T-helper 22 cell (primary cell): ENCODE measurements at regions not wholly inside any gene's neighbourhood (a gene's known extent, or its start where the extent isn't known, plus 50 kb on each side); places are given as distances from the start of the nearest gene placed in this dataset.

Experiments used
- DNase-seq: peaks from one replicate; pipeline ENCODE4 v3.0.0-alpha.2; 2020; ENCODE audit warnings: low read depth

DNA sequence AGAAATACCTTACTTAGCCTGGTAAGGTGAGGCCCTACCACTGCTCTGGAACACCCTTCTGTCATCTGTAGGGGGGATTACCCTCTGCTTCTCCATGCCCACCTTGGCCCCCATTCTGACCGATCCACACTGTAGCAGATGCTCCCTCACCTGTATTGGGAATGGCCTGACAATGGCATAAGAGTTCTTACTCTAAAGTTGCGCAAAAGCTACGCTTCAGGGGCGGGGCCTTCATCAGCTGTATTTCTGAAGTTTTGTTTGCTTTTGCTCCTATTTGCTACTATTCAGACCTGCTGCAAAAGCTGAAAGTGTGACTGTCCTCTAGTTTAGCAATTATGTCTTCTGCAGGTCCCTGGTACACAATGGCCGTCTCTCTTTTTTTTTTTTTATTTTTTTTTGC is 252.6 kb downstream of the TLE3 start:
- no peak for DNase-seq

DNA sequence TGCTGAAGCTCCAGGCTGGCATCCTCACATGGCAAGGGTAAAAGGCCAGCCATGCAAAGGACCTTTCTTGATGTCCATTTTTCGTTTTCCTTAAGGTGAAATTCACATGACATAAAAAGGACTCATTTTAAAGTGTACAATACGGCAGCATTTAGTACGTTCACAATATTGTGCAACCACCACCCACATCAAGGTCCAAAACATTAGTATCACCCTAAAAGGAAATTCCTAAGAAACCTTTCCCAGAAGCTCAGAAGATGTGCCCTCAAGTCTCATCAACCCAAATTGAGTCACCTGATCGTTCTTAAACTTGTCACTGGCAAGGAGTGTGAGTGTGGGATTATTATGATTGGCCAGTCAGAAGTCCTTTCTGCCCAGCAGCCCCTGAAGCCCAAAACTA is 250.1 kb downstream of the TLE3 start:
- DNase-seq: no peak

DNA sequence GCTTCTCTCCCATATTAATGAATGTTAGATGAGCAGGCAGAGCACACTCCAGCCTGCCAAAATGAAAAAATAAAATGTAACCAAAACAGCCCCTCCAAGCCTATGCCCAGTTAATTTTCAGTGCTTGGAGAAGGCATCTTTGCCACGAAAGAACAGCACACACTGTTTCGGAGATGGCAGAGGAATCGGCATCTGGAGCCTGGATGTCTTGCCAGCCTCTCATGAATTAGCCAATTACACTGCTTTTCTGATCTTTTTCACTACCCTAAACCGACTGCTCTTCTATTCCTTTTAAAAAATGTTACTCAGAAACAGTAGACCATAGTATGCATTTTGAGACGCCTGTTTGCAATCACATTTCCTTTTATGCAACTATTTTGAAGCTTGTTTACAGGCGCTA is 249.6 kb downstream of the TLE3 start:
- no peak for DNase-seq

GRCh38 chr15:69848551-69849231 is 249.0 kb downstream of the TLE3 start:
- DNase-seq: no peak

DNA sequence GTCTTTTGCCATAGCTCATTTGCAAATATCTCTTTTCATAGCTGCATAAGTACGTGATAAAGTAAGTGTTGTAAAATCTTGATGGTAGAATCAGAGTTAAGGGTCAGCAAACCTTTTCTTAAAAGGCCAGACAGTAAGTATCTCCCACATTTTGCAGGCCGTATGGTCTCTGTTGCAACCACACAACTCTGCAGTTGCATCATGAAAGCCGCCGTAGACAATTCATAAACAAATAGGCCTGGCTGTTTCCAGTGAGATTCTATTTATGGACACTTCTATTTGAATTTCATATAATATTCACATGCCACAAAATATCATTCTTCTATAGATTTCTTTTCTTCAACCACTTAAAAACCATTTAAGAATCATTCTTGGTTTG is 248.5 kb downstream of the TLE3 start:
- no peak for DNase-seq

- no peak for DNase-seq
These were observed 245.2 kb downstream of the TLE3 start for GRCh38 chr15:69852482-69852881.

DNA sequence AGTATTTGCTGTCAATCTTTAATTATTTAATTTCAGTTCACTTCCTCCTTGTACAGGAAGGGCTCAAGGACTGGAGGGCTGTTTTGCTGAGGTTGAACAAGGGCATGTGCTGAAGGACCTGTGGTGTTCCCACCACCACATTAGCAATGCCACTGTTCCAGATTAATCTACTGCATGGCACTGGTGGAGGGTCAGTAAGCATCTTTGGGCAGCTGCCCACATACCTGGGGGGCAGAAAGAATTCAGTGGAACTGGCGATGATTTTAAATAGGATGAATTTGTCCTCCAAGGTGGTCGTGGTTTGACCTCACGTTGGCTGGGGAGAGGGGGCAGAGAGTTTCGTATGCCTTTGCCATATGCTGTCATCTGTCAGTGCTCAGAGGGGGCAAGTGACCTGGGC is 244.8 kb downstream of the TLE3 start:
- DNase-seq: no peak

DNA sequence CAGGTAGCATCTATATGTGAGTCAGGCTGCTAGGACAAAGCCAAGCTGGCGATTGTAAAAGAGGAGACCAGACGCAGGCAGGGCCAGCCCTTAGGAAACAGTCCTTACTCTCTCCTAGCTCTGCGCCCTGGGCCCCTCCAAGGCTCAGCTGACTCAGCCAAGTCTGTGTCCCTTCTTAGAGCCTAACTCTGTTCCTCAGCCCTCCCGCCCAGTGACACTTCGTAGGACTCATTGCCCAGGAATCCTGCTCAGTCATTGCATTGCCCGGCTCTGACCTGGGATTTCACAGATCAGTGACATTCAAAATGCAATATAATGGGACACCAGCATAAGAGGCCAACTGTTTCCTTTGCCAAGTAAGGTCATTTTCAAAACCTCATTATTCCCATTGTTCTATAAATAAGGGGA is 244.2 kb downstream of the TLE3 start:
- no peak for DNase-seq

- no peak for DNase-seq
These were observed 243.7 kb downstream of the TLE3 start for GRCh38 chr15:69854001-69854400.

GRCh38 chr15:69854521-69855181 is 243.1 kb downstream of the TLE3 start:
- no peak for DNase-seq

DNA sequence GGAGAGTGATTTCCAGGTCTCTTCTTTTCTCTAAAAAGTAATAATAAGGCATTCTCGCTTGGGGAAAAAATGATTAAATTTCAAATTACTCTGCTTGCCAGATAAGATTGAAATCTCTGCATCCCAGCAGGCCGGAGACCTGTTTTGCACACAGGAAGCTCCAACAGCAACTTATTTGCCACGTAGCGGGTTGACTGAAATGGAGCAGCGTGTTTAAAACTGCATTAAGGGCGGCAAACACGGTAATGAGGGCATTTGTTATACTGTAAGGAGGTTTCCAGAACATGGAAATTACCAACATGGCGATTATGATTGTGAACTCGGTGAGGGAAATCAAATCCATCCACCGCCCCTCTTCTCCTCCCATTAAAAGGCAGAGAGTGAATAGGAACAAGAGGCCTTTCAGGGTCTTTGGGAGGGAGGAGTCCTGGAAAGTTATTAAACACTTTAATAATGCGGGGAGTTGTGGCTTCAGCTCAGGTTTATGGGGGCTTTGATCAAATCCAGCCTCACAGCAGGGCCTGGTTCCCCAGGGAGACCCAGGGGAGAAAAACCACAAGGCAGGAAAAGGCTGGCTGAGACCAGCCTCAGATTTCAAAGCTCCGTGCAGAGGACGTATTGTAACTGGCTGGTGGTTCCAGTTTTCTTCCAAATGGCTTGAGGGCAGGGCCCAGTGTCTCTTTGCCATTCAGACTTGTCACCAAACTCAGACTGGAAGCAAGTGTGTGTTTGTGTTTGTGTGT is 242.3 kb downstream of the TLE3 start:
- no peak for DNase-seq

DNA sequence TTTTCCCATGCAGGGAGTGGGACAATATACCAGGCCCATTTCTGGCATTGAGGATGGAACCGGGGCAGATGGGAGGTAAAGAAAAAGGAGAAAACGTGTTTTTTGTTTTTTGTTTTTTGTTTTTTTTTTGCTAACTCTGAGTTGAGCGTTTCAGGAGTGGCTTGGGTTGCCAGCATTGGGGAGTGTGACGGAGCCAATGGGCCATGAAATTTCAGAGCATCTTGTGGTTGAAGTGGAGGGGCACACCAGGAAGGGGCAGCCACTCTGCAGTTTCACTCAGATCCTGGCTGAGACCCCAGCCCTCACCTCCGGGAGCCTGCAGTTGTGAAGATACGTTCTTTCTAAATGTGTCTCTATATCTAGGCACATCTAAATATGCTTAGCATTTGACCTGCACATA is 240.5 kb downstream of the TLE3 start:
- DNase-seq: no peak

DNA sequence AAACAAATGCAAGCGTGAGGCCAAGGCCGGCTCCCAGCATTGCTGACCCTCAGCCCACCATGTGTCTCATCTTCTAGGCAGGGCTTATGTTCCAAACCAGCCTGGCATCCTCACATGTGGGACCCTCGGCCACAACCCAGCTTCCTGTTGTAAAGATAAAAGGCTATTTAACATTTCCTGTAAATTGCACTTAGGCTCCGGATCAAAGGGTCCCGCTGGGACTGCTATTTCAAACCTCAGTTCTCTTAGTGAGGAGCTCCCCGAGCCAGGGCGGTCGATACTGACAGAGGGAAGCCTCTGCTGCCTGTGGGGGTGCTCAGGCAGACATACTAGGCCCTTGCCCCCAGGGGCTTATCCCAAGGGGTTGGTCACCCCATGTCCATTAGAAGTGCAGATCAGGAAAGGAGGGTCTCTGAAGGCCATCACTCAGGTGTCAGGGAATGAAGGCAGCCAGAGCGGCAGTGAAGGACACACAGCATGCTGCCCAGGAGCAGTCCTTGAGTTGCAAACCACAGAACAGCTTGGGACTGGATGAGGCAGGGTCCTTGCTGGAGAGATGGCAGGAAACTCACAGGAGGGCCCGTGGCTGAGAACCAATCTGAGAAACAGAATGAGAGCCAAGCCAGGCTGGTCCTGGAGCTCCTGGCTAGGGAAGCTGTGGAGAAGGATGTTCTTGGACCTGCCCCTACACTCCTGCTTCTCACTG is 239.9 kb downstream of the TLE3 start:
- DNase-seq: no peak

DNA sequence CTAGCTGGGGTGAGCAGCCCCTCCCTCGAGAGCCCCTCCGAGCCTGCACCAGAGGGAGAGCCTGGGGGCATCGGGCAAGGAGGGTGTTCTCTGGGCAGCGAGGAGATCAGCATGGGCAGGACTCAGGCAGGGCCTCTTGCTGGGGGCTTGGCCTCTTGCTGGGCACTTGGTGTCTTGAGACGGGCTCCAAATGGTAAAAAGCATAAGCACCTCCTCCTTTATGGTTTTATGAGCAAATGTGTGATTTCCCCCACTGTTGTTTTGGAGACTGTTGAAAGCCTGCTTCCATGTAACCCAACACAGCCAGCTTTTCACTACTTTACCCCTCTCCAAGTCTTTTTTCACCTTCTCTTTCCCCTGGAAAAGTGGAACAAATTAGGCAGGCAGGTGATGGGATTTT is 239.3 kb downstream of the TLE3 start:
- no peak for DNase-seq

- DNase-seq: no peak
These were observed 237.9 kb downstream of the TLE3 start for GRCh38 chr15:69859866-69860265.

DNA sequence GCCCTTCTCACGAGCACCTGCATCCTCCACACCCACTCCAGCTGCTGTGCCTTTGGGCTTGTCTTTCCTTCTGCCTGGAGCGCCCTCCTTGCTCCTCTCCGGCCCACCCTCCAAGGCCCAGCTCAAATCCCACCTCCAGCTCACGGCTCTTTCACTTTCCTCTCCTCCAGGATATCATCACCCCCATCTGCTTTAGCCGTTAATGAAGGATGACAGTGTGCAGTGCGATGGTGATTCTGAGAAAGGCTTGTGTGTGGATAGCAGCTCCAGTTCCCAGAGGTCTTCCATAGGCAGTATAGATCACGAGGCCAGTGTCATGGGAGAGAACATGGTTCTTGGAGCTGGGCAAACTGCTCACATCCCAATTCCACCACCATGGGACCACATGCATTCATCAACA is 237.4 kb downstream of the TLE3 start:
- DNase-seq: no peak

GRCh38 chr15:69860921-69861320 is 236.8 kb downstream of the TLE3 start:
- DNase-seq: no peak

DNA sequence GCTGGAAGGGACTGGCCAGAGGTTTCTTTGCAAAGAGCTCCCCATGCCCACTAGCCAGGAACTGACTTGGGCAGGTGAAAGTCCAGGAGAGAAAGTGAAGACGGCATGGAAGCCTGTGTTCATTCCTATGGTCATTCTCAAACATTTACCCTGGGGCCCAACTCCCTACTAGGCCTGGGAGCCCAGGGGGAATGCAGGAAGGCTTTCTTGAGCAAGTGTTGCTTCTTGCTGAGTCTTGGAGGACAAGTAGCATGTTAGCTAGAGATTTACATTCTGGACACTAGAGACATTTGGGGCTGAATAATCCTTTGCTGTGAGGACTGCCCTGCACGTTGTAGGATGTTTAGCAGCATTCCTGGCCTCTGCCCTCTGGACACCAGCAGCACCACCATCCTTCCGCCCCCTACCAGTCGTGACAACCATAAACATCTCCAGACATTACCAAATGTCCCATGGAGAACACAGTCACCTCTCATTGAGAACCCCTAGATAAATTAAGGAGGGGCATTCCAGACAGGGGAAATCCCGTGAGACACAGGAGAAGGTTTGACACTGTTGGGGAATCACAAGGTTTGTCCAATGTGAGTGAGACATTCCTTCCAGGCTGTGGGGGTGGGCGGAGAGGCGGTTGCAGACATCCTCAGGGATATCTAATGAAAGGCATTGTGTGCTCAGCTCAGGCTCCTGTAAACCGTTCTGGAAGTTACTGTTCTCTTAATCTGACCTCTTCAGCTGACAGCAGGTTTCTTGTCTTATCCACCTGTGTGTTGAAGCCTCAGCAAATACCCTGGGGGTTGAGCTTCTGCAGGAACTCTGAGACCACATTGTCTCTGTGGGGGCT is 236.2 kb downstream of the TLE3 start:
- no peak for DNase-seq

DNA sequence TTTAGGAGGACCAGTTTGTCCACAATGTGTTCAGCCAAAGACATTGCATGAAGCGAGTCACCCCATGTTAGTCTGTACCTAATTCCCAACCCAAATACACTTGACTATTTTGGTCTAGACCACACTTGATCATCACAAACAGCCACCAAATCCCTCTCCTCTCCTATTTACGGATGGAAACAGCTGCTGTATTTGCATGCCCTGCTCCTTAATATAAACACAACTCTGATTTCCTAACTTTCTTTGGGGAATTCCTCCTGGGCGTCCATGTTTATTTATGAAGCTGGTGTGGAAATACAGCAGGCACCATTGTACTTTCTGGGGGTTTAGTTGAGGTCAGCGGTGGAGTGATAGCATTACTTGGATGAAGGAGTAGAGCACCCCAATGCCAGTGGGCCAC is 235.2 kb downstream of the TLE3 start:
- no peak for DNase-seq

DNA sequence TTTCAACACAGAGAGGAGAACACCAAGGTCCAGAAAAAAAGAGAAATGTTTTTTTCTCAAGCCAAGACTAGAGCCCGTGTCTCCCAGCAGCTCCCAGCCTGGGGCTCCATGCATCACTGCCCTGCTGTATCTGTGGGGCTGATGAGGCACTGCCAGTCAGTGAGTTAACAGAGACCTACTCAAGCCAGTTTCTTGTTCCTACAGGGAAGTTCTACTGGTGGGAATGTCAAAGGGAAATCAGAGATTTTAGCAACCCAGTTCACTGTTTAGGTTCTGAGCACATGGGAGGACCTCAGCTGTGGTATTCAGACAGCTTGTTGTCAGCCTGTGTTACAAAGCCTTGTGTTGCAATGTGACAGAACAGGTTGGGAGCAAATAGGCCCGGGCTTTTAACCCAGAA is 234.3 kb downstream of the TLE3 start:
- DNase-seq: no peak

GRCh38 chr15:69865369-69865768 is 232.3 kb downstream of the TLE3 start:
- DNase-seq: no peak

DNA sequence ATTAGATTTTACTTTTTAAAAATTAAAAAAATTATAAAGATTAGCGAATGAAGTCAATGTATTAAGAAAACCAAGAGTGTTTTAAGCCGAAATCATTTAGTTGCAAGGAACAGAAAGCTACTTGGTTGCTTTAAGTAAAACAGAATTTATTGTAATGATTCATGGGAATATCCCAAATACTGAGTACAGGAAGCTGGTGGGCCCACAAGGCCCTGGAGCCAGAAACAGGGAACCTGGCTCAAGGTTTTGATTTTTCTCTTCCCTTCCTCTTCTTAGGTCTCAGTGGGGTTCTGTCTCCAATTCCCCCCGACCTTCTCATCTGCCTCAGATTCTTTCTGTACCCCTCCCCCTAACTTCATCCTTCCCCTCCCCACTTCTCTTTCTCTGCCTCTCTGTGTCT is 229.0 kb downstream of the TLE3 start:
- DNase-seq: no peak
